Epidermal melanocyte (primary cell): ENCODE measurements at regions not wholly inside any gene's neighbourhood (a gene's known extent, or its start where the extent isn't known, plus 50 kb on each side); places are given as distances from the start of the nearest gene placed in this dataset.
A peak's percentile ranks its signal among the peaks of the same experiment; 100 is the strongest.

ENCODE experiments used
- DNase-seq: peaks from one replicate; pipeline ENCODE4 v3.0.0; 2011; ENCODE audit warnings: low spot score; ENCODE audit not compliant: insufficient read length

GRCh38 chr2:160913323-160913722, 246.9 kb upstream of the TANK start:
- no peak for DNase-seq

- DNase-seq, result no peak
Observed at GRCh38 chr2:160914217-160914616, 246.0 kb upstream of the TANK start.

- no peak for DNase-seq
Observed at GRCh38 chr2:160916300-160916699, 243.9 kb upstream of the TANK start.

- DNase-seq, result no peak
Observed at GRCh38 chr2:160917850-160918249, 242.4 kb upstream of the TANK start.

- DNase-seq, result no peak
Observed at GRCh38 chr2:160918258-160918657, 242.0 kb upstream of the TANK start.

- DNase-seq, result no peak
Observed at GRCh38 chr2:160918906-160919503, 241.2 kb upstream of the TANK start.

GRCh38 chr2:160920061-160920460, 240.2 kb upstream of the TANK start:
- DNase-seq, result no peak

- peak; percentile 55 for DNase-seq
Observed at GRCh38 chr2:160920791-160921303, 239.4 kb upstream of the TANK start.

GRCh38 chr2:160921386-160921964, 238.8 kb upstream of the TANK start:
- no peak for DNase-seq

- no peak for DNase-seq
Observed at GRCh38 chr2:160924936-160925353, 235.3 kb upstream of the TANK start.

GRCh38 chr2:160925956-160926355, 234.3 kb upstream of the TANK start:
- DNase-seq, result no peak

- DNase-seq, result no peak
Observed at GRCh38 chr2:160927324-160927723, 232.9 kb upstream of the TANK start.

- no peak for DNase-seq
Observed at GRCh38 chr2:160928854-160929301, 231.3 kb upstream of the TANK start.

GRCh38 chr2:160931531-160931930, 228.7 kb upstream of the TANK start:
- DNase-seq, result no peak

GRCh38 chr2:160932960-160933359, 227.3 kb upstream of the TANK start:
- DNase-seq, result no peak

- no peak for DNase-seq
Observed at GRCh38 chr2:160934263-160934662, 226.0 kb upstream of the TANK start.

GRCh38 chr2:160934991-160935390, 225.2 kb upstream of the TANK start:
- no peak for DNase-seq

- no peak for DNase-seq
Observed at GRCh38 chr2:160936044-160936806, 224.0 kb upstream of the TANK start.

GRCh38 chr2:160940271-160940670, 220.0 kb upstream of the TANK start:
- DNase-seq, result no peak

GRCh38 chr2:160940699-160941098, 219.5 kb upstream of the TANK start:
- no peak for DNase-seq

GRCh38 chr2:160941290-160941846, 218.9 kb upstream of the TANK start:
- DNase-seq, result no peak

GRCh38 chr2:160942476-160943142, 217.6 kb upstream of the TANK start:
- DNase-seq, result no peak
